Astrocyte of the hippocampus (primary cell): ENCODE measurements at regions not wholly inside any gene's neighbourhood (a gene's known extent, or its start where the extent isn't known, plus 50 kb on each side); places are given as distances from the start of the nearest gene placed in this dataset.

Source experiments
- DNase-seq: peaks from one replicate; pipeline ENCODE4 v3.0.0; 2011; ENCODE audit warnings: low read depth, low spot score

DNA sequence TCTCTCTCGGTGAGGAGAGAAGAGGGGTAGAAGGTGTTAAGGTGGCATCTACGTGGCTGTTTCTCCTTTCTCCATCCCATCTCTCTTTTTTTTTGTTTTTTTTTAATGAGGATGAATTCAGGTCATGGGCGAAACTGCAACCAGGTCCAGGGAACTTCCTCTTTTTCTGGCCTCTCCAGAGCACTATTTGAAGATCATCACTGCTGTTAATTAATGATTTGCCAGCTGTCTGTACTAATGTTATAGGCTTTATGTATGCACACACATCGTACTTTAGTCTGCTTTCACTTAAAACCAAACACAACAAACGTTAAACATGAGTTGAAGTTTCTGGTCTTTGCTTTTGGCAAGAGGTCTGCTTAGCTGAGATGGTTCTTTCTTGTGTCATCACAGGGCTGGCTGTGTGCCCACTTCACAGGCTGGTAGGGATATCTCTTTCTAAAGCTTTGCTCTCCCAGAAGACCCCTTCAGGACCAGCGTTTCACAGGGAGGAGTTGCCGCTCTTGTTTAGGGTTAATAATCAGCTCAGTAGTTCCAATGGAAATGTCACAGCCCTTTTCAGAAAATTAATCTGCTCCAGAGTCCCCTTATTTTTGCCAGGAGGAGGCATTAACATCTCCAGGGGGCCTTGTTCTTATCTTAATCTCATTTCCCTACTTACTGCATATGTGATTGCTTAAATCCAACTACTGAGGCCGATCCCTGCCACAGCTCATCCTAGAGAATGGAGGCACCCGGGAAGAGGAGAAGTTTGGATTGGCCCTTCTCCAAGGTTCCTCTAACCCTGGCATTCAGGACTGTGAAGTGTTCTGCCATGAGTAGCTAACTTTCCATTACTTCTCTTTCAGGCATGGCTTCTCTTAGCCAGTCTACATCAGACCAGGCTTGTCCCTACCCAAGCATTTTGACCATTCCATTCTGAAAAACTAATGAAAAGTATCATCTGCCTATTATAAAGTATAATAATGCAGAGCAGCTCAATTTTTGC, 273.9 kb upstream of the NFE2L3 start:
- no peak for DNase-seq

- no peak for DNase-seq
Observed at GRCh38 chr7:25879799-25880198, 272.2 kb upstream of the NFE2L3 start.

GRCh38 chr7:25881317-25882037, 270.5 kb upstream of the NFE2L3 start:
- DNase-seq = no peak

DNA sequence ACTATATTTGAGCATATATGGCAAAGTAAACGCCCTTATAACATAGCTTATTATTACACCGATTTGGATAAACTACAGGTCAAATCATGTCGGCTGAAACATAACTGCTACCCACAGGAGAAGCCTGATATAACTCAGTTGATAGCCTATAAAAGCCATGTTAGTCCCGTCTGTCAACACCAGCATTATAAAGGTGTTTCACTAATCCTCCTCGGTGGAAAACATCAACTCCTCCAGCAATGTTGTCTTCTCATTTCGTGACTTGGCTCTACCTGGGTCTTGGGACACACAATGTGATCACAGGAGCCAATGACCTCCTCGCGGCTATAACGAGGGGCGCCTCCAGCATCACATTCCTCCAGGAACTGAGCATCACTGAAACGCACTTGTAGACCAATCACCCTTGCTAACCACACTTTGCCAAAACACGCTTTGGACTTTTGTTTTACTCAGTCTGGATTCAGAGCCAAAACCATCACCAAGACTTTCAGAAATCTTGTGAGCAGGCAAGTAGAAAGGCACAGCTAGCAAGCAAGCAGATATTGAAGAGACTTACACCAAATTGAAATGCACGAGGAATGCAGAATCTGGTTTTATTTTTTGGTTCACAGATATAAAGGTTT, 269.7 kb upstream of the NFE2L3 start:
- DNase-seq = no peak

- DNase-seq = no peak
Observed at GRCh38 chr7:25884265-25884828, 267.7 kb upstream of the NFE2L3 start.

DNA sequence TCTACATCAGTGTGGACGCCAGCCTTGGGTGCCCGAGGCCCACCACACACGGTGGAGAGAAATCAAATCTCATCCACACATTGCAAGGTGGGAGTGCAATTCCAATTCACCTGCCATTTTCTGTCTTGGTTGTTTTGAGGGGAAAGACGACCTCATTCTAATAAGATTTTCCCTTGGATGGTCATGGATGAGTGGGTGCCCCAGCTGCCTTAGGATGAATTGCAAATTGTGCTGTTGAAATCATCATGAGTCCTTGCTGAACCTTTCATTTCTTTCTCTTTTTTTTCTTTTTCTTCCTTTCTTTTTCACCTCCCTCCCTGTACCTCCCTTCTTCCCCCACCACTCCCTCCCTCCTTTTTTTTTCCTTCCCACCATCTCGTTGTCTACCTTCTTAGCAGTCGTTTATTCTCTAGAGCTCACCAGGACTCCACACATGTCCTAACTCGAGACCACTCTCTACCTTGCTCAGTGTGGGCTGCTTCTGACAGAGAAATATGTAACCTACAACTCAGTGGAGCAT, 266.9 kb upstream of the NFE2L3 start:
- DNase-seq = no peak

DNA sequence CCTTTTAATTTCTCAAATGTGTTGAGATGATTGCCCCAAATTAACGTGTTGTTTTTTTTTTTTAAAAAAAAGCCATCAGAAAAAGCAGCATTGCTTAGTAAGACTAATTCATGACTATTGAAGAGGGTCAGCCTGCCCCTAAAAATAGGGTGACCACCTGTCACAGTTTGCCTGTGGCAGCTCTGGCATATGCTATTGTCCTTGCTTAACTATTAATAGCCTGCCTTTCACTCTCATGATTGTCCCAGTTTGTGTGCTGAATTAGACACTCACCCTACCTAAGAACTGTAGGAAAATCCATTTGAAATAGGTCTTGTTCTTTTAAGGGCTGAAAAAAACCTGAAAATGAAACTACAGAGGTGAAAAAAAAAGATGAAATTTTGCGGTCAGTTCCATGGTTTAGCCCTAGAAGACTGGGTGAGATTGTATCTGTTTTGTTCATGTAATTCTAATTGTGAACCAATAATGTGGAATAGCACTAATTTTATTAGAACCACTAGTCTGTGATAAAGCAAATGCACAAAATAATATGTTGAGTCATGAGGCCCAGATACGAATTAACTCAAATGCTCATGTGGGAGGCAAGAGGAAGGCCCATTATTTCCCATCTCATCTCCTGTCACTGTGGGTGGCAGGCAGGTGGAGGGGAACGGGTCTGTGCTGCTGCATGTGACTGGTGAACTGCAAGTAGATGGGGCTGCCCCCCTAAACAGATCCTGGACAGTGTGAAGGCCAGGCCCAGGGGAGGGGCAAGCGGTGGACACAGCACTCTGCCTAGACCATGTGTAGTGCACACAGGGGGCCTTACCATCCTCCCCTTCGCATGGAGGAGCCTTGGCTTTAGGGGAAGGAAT, 265.4 kb upstream of the NFE2L3 start:
- DNase-seq = no peak

- DNase-seq = no peak
Observed at GRCh38 chr7:25887266-25887665, 264.7 kb upstream of the NFE2L3 start.

- no peak for DNase-seq
Observed at GRCh38 chr7:25887795-25888559, 264.0 kb upstream of the NFE2L3 start.

DNA sequence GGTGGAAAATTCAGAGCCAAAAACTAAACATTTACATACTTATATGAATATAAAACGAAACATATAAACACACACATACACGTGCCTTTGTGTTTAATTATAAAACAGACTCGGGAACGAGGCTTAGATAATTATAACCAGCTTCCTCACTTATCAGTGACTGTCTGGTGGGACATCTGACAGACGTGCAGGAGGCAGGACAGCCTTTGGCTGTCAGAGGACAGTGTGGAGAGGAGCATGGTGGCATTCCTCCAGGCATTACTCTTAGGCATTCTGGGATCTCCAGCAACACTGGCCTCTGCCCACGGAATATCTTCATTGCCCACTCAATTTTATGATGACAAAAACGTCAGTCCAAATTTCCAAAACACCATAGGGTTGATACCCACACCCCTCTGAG, 262.2 kb upstream of the NFE2L3 start:
- DNase-seq = no peak

GRCh38 chr7:25891591-25891990, 260.4 kb upstream of the NFE2L3 start:
- no peak for DNase-seq

GRCh38 chr7:25893436-25893835, 258.6 kb upstream of the NFE2L3 start:
- DNase-seq = no peak

DNA sequence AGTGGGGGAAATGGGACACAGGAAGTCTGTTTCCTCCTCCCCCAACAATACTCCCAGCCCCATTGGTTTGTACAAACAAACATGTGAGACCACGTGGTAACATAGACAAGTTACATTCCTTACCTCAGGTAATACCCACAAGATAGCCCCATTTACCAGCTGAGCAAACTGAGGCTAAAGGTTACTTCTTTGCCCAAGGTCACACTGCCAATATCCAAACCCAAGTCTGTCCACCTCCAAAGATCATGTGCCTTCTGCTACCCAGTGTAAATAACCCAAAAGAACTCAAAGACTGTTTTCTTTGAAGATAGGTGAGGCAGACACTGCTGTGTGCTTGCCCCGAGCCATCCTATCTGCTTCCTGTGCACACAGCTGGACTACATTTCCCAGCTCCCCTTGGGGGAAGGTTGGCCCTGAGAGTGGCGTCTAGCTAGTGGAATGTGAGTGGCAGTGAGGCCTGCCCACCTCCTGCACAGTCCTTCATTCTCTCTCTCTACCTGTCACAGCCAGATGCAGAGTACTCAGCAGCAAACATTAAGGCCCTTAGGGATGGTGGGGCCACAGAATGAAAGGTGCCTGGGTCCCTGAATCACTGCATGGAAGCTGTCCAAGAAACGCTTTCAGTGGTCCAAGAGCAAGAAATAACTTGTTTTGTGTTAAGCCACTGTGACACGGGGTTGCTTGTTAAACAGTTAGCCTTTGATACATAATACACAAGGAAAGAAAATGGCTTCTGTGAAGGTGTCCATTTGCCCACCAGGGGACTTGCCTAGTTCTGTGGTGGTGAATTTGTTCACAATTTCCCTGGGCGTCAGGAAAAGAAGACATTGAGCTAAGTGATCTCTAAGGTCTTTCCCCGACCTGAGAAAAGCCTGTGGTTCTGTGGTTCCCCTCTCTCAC, 257.7 kb upstream of the NFE2L3 start:
- peak; percentile 19 for DNase-seq

DNA sequence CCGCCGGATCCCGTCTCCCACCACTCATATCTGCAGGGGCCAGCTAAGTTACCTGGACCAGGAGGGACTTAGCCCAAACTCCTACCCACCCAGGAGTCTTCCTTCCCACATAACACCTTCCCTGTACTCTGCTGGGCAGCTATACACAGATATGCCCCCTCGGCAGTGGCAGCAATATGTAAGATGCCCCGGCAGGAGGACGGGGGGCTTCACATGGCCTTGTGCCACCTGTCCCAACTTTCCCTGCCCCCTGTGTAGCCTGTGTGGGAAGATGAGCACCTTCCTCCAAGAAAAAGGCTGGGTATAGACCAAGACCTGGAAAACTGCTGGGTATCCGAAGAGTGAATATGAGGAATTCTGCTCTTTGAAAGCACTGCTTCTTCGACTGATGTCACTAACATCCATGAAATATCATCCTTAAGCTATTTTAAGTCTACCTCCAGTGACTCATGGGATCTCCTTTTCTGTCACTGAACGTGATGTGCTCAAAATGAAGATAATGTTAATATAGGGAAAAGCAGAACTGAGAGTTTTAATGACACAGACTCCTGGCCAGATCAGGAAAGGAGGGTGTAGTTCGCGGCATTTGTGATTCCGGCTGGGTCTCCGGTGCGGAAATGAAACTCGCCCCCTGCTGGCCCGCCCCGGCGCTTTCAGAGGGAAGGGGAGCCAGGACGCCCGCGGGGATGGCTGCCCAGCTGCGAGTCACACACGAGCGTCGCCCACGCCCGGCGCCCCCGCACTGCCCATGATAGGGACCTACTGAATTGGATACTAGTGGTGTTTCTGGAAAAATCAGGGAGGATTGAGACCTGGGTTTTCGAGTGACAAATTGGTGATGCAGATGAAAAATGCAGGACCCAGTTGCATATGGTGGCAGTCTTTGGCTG, 256.9 kb upstream of the NFE2L3 start:
- DNase-seq = peak; percentile 67

GRCh38 chr7:25895792-25896171, 256.2 kb upstream of the NFE2L3 start:
- no peak for DNase-seq

- DNase-seq = no peak
Observed at GRCh38 chr7:25897261-25897782, 254.7 kb upstream of the NFE2L3 start.

DNA sequence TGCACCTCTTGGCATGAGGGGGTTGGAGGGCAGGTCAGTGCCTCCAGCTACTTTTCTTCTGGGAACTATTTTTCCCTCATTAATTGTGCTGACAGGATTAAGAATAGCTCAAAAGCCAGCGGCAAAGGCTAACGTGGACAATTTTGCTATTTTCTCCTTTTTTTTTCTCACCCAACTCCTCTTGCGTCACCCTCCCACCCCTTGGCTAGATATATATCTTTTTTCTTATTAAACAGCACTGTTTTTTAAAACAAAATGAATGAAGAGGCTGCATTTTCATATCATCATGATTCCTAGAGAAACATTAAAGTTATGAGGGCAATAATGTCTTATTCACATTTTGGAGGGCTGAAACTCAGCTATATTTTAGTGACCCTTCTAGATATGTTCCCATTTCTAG, 251.8 kb upstream of the NFE2L3 start:
- DNase-seq = no peak

DNA sequence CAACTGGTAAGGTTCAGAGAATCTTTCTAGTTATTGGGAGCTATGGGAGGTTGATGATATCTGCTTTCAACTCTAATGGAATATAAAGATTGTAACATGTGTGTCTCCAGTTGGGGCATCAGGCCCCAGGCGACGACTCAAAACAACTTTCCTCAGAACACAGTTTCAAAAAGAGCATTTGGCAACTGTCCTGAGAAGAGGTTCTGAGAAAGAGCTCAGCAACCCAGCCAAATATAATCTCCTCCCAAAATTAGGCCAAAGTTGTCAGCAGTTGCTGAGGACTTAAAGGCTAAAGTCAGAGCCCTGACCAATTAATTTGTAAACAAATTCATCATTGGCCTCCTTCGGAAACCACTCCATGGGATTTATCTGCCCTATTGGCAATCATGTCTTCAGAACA, 251.1 kb upstream of the NFE2L3 start:
- DNase-seq = no peak
